Transverse colon (tissue), 4 donors: ENCODE measurements at regions not wholly inside any gene's neighbourhood (a gene's known extent, or its start where the extent isn't known, plus 50 kb on each side); places are given as distances from the start of the nearest gene placed in this dataset.
"Not testable (repeated sequence)": the region's sequence is repeated elsewhere in the genome, so short reads cannot be mapped to it uniquely, and the experiment has no call there.

Source experiments
- DNase-seq: peaks from one replicate; pipeline ENCODE4 v3.0.0-alpha.2; 2019
- H3K27ac ChIP-seq, 4 donors: fragments of 200-600 bp; sonication (generic); 2 replicates each; pipeline ENCODE4 v1.5.1; 2016 to 2018; ENCODE audit warnings: inconsistent platforms in 4 of 4
- H3K27me3 ChIP-seq: fragments of 200-600 bp; sonication (generic); 2 replicates; pipeline ENCODE4 v1.5.1; 2017; ENCODE audit warnings: inconsistent platforms
- H3K36me3 ChIP-seq, 4 donors: fragments of 200-600 bp; sonication (generic); 2 replicates each; pipeline ENCODE4 v1.5.1; 2017 to 2019; ENCODE audit warnings: inconsistent platforms in 4 of 4
- H3K4me1 ChIP-seq, 4 donors: fragments of 200-600 bp; sonication (generic); 2 replicates each; pipeline ENCODE4 v1.5.1; 2017 to 2020; ENCODE audit warnings: inconsistent platforms in 4 of 4
- H3K4me3 ChIP-seq, 4 donors: fragments of 200-600 bp; sonication (generic); 1 replicate in 1 of 4; 2 replicates in 3 of 4; pipeline versions ENCODE4 v1.5.1 to v1.6.1; 2017 to 2019; ENCODE audit warnings: inconsistent platforms in 4 of 4
- H3K9me3 ChIP-seq, 2 donors: fragments of 200-600 bp; sonication (generic); 2 replicates each; pipeline ENCODE4 v1.5.1; 2017 to 2019; ENCODE audit warnings: inconsistent platforms in 2 of 2
- CTCF ChIP-seq, 5 experiments: fragments of 200-600 bp in 3 of 5; fragments of 450-650 bp in 2 of 5; sonication (generic) in 3 of 5; IDR thresholded peaks; 1 replicate in 2 of 5; 2 replicates in 3 of 5; pipeline ENCODE4 v1.5.1; 2016 to 2017; ENCODE audit warnings: antibody characterized with exemption in 5 of 5, inconsistent platforms in 3 of 5, mild to moderate bottlenecking in 2 of 5, moderate library complexity in 1 of 5
- EP300 ChIP-seq: sonication (generic); formaldehyde crosslinking; IDR thresholded peaks from one replicate; pipeline ENCODE4 v1.6.1; 2017; ENCODE audit warnings: antibody characterized with exemption, low read depth
- POLR2A ChIP-seq: fragments of 450-650 bp; IDR thresholded peaks from one replicate; pipeline ENCODE4 v1.6.1; 2016; ENCODE audit warnings: antibody characterized with exemption, mild to moderate bottlenecking, moderate library complexity
- POLR2AphosphoS5 ChIP-seq, 3 donors: sonication (generic); formaldehyde crosslinking; IDR thresholded peaks; one replicate each; pipeline ENCODE4 v1.6.1; 2016; ENCODE audit warnings: antibody characterized with exemption in 3 of 3
- WGBS, 2 donors: methylation state at CpG; one replicate each; pipeline ENCODE4 v1.1.5; 2018; ENCODE audit warnings: low coverage in 1 of 2; 5-methylcytosine and 5-hydroxymethylcytosine counted together
- in situ Hi-C, 4 donors: fragments of 200-750 bp; cut with MboI; loops; one replicate each; pipeline versions ENCODE4 v1.15.0 to v1.15.1; 2017; ENCODE audit warnings: low sequenced_read_pairs in 3 of 4, low pct_ligation_motif_present in 1 of 4, low pct_unique_long_range_greater_than_20kb in 1 of 4
- intact Hi-C: fragments of 100-400 bp; cut with DNase I; formaldehyde crosslinking; loops from one replicate; pipeline ENCODE4 v1.15.1; 2023; ENCODE audit warnings: low total_unique reads

GRCh38 chr11:92162776-92163175, 61.8 kb upstream of the FAT3 start:
- TF ChIP-seq POLR2A, result no peak
- no peak for TF ChIP-seq CTCF (IDR thresholded peaks at IDR 0.05)
- TF ChIP-seq POLR2AphosphoS5 (IDR thresholded peaks at IDR 0.05), result no peak
- TF ChIP-seq EP300, result no peak
- H3K27me3 ChIP-seq, result no peaks in the 10 kb centered on the region
- in situ Hi-C loops, result no loop called here

GRCh38 chr11:92159931-92160330, 64.7 kb upstream of the FAT3 start:
- in situ Hi-C loops, result no loop called here
- 75 to 100% methylated on average over 1 of the region's 1 CpG for WGBS, 2 donors
- H3K27me3 ChIP-seq, result no peaks in the 10 kb centered on the region
- H3K4me3 ChIP-seq, result no peak overlapping the region
- intact Hi-C loops, result no loop called here
- DNase-seq, result no peak
- no peaks in the 10 kb centered on the region for H3K36me3 ChIP-seq
- no peaks in the 10 kb centered on the region for H3K9me3 ChIP-seq
- no peak overlapping the region for H3K27ac ChIP-seq
- TF ChIP-seq POLR2AphosphoS5 (IDR thresholded peaks at IDR 0.05) (no peak), CTCF (IDR thresholded peaks at IDR 0.05) (no peak)
- H3K4me1 ChIP-seq, result no peaks in the 10 kb centered on the region

More at GRCh38 chr11:92162776-92163175, 61.8 kb upstream of the FAT3 start:
- H3K4me3 ChIP-seq, result no peak overlapping the region
- 60 to 68% methylated on average over 2 of the region's 2 CpGs for WGBS, 2 donors
- no peak for DNase-seq
- H3K4me1 ChIP-seq, result no peaks in the 10 kb centered on the region
- H3K9me3 ChIP-seq, result no peaks in the 10 kb centered on the region
- intact Hi-C loops, result no loop called here
- no peaks in the 10 kb centered on the region for H3K36me3 ChIP-seq
- no peak overlapping the region for H3K27ac ChIP-seq

- 89% methylated on average over 15 of the region's 35 CpGs; no CpG with 5 or more reads in 1 of the 2 donors for WGBS, 2 donors
- intact Hi-C loops, H3K27me3 ChIP-seq: not testable (repeated sequence)
These were observed 67.2 kb upstream of the FAT3 start for GRCh38 chr11:92157390-92157789.

GRCh38 chr11:92154611-92155010, 70.0 kb upstream of the FAT3 start:
- WGBS, 2 donors, result 77 to 86% methylated on average over 4 of the region's 4 CpGs
- no peaks in the 10 kb centered on the region for H3K9me3 ChIP-seq
- no peaks in the 10 kb centered on the region for H3K36me3 ChIP-seq
- DNase-seq, result no peak
- in situ Hi-C loops (no loop called here), intact Hi-C loops (no loop called here)
- H3K27me3 ChIP-seq, result no peaks in the 10 kb centered on the region
- H3K4me1 ChIP-seq, result no peaks in the 10 kb centered on the region
- TF ChIP-seq POLR2AphosphoS5 (IDR thresholded peaks at IDR 0.05), result no peak
- no peak for TF ChIP-seq EP300
- TF ChIP-seq CTCF (IDR thresholded peaks at IDR 0.05), result no peak
- no peak for TF ChIP-seq POLR2A
- H3K27ac ChIP-seq, result no peak overlapping the region
- H3K4me3 ChIP-seq, result no peak overlapping the region

More at GRCh38 chr11:92157390-92157789, 67.2 kb upstream of the FAT3 start:
- DNase-seq, H3K4me1 ChIP-seq, H3K36me3 ChIP-seq, H3K9me3 ChIP-seq, H3K27ac ChIP-seq, in situ Hi-C loops, H3K4me3 ChIP-seq: not testable (repeated sequence)

- Histone ChIP-seq H3K4me3 (no peak overlapping the region), H3K36me3 (no peaks in the 10 kb centered on the region), H3K27me3 (no peaks in the 10 kb centered on the region), H3K27ac (no peak overlapping the region), H3K9me3 (no peaks in the 10 kb centered on the region), H3K4me1 (no peaks in the 10 kb centered on the region)
- 71 to 76% methylated on average over 2 of the region's 2 CpGs for WGBS, 2 donors
- no peak for TF ChIP-seq POLR2A
- no peak for TF ChIP-seq POLR2AphosphoS5 (IDR thresholded peaks at IDR 0.05)
- TF ChIP-seq EP300, result no peak
- TF ChIP-seq CTCF (IDR thresholded peaks at IDR 0.05), result no peak
- DNase-seq, result no peak
- in situ Hi-C loops (no loop called here), intact Hi-C loops (no loop called here)
These were observed 70.5 kb upstream of the FAT3 start for GRCh38 chr11:92154110-92154509.
